NCI-H1048 (cell line): ENCODE measurements at regions not wholly inside any gene's neighbourhood (a gene's known extent, or its start where the extent isn't known, plus 50 kb on each side); places are given as distances from the start of the nearest gene placed in this dataset.
"Not testable (repeated sequence)": the region's sequence is repeated elsewhere in the genome, so short reads cannot be mapped to it uniquely, and the experiment has no call there.

Source experiments
- DNase-seq: peaks from one replicate; lab custom pipeline; 2025; lab: John Stamatoyannopoulos, UW

- no peak for DNase-seq
These were observed 1076.1 kb upstream of the ADGRB3 start for GRCh38 chr6:67558985-67559384.

- DNase-seq = no peak
These were observed 1090.1 kb upstream of the ADGRB3 start for GRCh38 chr6:67544851-67545452.

GRCh38 chr6:67541586-67541985 is 1093.5 kb upstream of the ADGRB3 start:
- no peak for DNase-seq

GRCh38 chr6:67538032-67538431 is 1097.0 kb upstream of the ADGRB3 start:
- no peak for DNase-seq

GRCh38 chr6:67535946-67536345 is 1099.1 kb upstream of the ADGRB3 start:
- no peak for DNase-seq

- DNase-seq = no peak
These were observed 1128.7 kb upstream of the ADGRB3 start for GRCh38 chr6:67506352-67506751.

GRCh38 chr6:67501755-67502154 is 1133.3 kb upstream of the ADGRB3 start:
- no peak for DNase-seq

- no peak for DNase-seq
These were observed 1137.3 kb upstream of the ADGRB3 start for GRCh38 chr6:67497749-67498148.

- no peak for DNase-seq
These were observed 1138.9 kb upstream of the ADGRB3 start for GRCh38 chr6:67496191-67496590.

- no peak for DNase-seq
These were observed 1141.4 kb upstream of the ADGRB3 start for GRCh38 chr6:67493682-67494081.

- DNase-seq = no peak
These were observed 1159.4 kb upstream of the ADGRB3 start for GRCh38 chr6:67475700-67476099.

GRCh38 chr6:67467341-67467740 is 1167.7 kb upstream of the ADGRB3 start:
- DNase-seq = no peak

- DNase-seq = not testable (repeated sequence)
These were observed 1172.4 kb upstream of the ADGRB3 start for GRCh38 chr6:67462725-67463124.

GRCh38 chr6:67459556-67459955 is 1175.5 kb upstream of the ADGRB3 start:
- no peak for DNase-seq

- DNase-seq = no peak
These were observed 1176.8 kb upstream of the ADGRB3 start for GRCh38 chr6:67458265-67458664.

GRCh38 chr6:67451874-67452273 is 1183.2 kb upstream of the ADGRB3 start:
- no peak for DNase-seq

- DNase-seq = peak; percentile 10
These were observed 1184.4 kb upstream of the ADGRB3 start for GRCh38 chr6:67450641-67451040.

- DNase-seq = no peak
These were observed 1185.5 kb upstream of the ADGRB3 start for GRCh38 chr6:67449602-67450001.

- no peak for DNase-seq
These were observed 1202.0 kb upstream of the ADGRB3 start for GRCh38 chr6:67433124-67433523.

GRCh38 chr6:67431076-67431475 is 1204.0 kb upstream of the ADGRB3 start:
- DNase-seq = no peak

- DNase-seq = not testable (repeated sequence)
These were observed 1208.4 kb upstream of the ADGRB3 start for GRCh38 chr6:67426686-67427085.

- DNase-seq = no peak
These were observed 1223.0 kb upstream of the ADGRB3 start for GRCh38 chr6:67412035-67412434.

GRCh38 chr6:67411036-67411435 is 1224.0 kb upstream of the ADGRB3 start:
- DNase-seq = no peak

GRCh38 chr6:67394254-67394653 is 1240.8 kb upstream of the ADGRB3 start:
- DNase-seq = no peak

GRCh38 chr6:67393356-67393755 is 1241.7 kb upstream of the ADGRB3 start:
- no peak for DNase-seq
